Activated naive CD4-positive, alpha-beta T cell treated with Interleukin-2 at 50 U/mL for 16 hours (primary cell): ENCODE measurements at regions not wholly inside any gene's neighbourhood (a gene's known extent, or its start where the extent isn't known, plus 50 kb on each side); places are given as distances from the start of the nearest gene placed in this dataset.

Experiments used
- DNase-seq: peaks from one replicate; pipeline ENCODE4 v3.0.0-alpha.2; 2020

DNA sequence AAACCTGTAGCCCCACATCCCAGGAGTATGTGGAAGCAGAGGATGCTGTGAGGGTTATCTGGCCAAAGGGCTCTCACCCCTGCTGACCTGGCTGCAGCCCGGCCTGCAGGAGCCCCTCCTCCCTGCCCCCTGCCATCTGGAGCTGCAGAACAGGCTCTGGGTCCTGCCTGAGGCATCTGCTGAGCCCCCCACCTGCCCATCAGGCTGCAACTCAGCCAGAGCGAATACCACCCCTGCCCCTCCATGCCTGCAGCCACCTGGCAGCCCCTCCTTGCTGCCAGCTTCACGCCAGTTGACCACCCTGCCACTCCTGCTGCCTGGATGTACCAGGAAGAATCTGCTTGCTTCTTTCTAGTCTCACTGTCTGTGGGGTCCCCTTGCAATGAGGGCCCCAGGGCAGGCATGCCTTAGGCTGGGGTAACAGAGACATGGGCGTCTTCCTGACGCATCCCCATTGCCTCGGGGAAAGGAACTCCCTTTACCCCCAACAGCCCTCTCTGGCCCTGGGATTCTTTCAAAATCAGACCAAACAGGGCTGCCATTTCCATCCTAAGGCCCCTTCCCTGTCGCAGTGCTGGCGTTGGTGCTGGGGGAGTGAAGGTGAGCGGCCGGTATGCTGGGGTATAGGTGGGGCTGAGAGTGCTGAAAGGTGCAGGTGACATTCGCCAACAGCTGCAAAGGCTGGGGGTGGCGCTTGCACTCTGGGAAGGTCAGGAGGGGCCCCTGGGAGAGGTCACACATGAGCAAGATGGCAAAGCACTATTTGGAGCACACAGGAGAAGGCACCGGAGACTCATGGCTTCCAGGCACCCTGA lies 1334.6 kb downstream of the TBC1D22A start:
- no peak for DNase-seq

DNA sequence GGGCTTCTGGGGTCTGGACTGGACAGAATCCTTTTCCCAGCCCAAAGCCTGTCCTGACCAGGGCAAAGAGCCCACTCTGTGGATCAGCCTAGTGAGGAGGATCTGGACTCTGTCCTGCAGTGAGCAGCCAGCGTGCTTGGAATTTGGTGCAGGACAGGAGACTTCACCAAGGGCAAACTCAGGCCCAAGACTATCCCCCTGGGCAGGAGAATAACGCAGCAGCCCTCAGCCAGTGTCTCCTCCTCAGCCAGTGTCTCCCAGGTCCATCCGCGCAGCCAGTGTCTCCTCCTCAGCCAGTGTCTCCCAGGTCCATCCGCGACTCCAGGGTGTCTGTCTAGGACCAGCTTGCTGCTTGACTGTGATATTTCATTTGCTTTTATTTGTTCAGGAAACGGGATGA lies 1334.0 kb downstream of the TBC1D22A start:
- no peak for DNase-seq

DNA sequence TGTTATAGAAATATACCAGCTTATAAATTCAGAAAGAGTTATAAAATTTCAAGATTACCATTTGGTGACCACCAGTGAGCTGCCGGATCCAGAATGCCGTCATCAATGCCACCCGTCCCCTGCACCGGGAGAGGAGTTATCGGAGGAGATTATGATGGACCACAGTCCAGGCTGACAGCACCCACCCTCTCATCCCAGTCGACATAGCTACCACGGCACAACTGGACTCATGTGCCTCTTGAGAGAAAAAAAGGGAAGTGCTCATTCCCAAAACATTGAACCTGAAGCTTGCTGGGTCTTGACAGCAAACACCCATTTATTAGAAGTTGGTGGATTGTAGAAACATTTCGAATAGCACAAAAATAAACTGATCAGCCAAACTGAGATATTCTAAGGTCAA lies 1331.5 kb downstream of the TBC1D22A start:
- DNase-seq = no peak

DNA sequence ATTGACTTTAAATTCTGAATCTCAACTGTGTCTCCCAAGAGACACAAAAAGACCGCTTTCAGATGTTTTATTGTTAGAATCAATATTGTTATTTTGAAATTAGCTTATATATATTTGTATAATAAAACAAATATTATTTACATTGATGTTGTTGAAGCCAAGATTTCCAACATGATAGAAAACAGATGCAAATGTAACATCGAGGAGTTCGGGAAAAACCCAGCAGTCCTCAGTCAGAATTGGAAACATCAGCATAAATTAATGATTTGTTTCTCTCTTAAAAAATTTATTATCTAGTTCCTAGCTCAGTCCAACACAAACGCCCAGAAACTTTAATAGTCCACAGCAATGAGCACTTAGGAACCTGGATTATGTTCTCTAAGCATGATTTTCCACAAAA lies 1330.4 kb downstream of the TBC1D22A start:
- DNase-seq = no peak

DNA sequence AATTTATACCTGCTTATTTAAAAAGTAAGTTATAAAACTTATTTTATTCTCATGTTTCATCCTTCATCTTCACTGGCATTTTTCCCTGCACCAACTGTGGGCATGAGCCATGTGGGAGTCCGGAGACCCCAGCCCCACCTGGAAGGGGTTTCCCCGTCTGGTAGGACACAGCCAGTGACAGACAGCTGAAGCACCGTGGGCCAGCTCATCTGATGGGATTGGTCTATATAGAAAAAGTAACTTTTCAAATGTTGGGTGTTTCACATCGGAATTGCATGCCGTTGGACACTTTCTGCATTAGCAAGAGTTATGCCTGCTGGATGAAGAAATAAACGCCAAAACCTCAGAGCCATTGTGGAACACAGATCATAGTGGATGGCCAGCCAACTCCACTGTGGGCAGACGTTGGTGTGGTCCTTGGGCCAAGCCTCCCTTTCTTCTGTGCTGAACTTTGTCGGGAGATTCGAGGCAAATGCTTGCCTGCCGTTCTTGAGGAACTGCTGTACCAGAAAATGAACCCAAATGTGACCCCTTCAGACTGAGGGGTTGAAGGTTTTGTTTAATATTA lies 1329.3 kb downstream of the TBC1D22A start:
- DNase-seq = no peak

DNA sequence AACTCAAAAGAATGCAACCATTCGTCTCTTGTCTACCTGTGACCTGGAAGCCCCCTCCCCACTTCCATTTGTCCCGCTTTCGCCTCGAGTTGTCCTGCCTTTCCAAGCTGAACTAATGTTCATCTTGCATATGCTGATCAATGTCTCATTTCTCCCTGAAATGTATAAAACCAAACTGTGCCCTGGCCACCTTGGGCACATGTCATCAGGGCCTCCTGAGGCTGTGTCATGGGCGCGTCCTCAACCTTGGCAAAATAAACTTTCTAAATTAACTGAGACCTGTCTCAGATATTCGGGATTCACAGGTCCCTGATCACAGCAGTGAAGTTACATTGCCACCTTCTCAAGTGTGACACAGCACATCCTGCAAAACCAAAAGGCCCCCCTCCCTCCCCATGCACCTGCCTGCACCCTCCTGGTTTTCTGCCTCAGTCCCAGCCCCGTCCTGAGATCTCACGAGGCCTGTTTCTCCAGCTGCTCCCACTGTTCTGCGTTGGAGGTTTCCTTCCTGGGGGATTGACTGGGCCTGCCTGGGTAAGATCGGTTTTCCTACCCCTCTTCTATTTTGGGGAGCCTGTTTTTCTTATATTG lies 1328.7 kb downstream of the TBC1D22A start:
- no peak for DNase-seq

GRCh38 chr22:48090332-48090672 lies 1327.9 kb downstream of the TBC1D22A start:
- no peak for DNase-seq

GRCh38 chr22:48089601-48090331 lies 1327.3 kb downstream of the TBC1D22A start:
- DNase-seq = no peak

GRCh38 chr22:48088926-48089536 lies 1326.6 kb downstream of the TBC1D22A start:
- DNase-seq = no peak

GRCh38 chr22:48088251-48088650 lies 1325.8 kb downstream of the TBC1D22A start:
- no peak for DNase-seq

- no peak for DNase-seq
Measured at GRCh38 chr22:48085901-48086645, 1323.6 kb downstream of the TBC1D22A start.

DNA sequence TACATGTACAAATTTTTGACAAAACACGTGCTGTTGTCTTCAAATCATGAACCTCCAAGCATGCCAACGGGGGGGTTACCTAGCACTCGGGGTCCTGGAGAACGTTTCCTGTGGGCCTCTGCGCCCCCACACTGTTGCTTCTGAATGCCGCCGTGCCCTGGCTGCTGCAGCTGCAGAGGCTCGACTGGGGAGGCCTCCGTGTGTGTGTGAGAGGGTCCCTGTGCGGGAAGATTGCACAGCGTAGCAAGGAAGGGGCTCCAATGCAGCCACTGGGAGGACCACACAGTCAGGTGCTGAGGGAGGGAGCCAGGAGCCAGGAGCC lies 1322.2 kb downstream of the TBC1D22A start:
- no peak for DNase-seq

DNA sequence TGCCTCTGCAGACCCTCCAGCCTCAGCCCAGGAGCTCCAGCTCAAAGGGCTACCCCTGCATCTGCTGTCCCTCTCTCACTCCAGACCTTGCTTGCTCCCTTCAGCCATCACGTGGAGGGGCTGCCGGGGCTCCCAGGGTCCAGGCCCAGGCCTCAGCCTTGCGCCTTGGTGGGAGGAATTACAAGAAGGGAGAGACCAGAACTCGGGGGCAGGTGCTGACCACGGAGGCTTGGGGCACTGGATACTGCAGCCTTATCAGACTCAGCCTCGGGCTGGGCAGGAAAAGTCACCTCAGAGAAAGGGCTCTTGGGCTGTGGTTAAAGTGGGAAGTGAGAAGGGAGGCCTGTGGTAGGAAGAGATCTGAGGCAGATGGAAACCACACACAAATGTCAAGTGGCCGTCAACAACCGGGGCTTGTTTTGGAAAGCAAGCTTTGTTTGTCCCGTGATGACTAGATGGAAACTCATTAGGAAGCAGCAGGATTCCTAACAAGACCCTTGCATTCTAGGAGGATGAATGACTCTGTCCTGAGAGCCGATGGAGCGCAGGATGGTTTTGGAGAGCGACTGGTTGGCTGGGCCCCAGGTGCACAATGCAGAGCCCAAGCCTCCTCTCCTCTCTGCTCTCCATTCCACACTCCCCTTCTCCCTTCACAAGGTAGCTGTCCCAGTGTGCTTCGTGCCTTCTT lies 1321.7 kb downstream of the TBC1D22A start:
- DNase-seq = no peak

GRCh38 chr22:48083502-48083901 lies 1321.1 kb downstream of the TBC1D22A start:
- DNase-seq = no peak

- DNase-seq = no peak
Measured at GRCh38 chr22:48082284-48082683, 1319.8 kb downstream of the TBC1D22A start.

- DNase-seq = no peak
Measured at GRCh38 chr22:48081281-48081680, 1318.8 kb downstream of the TBC1D22A start.

DNA sequence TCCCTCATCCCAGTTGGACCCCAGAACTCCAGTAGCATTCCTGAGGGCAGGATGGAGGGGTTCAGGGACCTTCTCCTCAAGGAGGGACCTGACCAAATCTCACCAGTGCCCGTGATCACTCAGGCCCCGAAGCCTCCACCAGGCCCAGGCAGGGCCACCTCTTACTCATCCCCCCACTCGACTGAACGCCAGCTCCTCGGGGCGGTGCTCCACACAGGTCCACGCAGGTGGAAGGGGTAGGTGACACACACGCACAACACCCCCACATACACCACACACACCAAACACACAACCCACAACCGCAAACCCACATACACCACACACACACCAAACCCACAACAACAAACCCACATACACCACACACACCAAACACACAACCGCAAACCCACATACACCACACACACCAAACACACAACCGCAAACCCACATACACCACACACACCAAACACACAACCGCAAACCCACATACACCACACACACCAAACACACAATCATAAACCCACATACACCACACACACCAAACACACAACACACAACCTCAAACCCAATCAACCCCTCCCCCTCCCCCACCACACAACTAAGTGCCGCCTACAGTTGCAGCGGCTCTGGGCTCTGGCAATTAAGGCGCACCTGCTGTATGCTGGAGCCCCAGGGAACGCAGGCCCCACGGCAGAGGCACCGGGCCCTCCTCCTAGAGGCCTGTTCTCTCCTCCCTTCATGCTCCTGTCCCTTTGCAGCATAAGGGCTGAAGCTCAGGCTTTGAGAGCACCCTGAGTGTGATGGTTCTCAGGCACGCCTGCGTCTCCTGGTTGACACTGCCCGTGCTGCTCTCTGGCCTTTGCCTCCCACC lies 1318.1 kb downstream of the TBC1D22A start:
- no peak for DNase-seq

DNA sequence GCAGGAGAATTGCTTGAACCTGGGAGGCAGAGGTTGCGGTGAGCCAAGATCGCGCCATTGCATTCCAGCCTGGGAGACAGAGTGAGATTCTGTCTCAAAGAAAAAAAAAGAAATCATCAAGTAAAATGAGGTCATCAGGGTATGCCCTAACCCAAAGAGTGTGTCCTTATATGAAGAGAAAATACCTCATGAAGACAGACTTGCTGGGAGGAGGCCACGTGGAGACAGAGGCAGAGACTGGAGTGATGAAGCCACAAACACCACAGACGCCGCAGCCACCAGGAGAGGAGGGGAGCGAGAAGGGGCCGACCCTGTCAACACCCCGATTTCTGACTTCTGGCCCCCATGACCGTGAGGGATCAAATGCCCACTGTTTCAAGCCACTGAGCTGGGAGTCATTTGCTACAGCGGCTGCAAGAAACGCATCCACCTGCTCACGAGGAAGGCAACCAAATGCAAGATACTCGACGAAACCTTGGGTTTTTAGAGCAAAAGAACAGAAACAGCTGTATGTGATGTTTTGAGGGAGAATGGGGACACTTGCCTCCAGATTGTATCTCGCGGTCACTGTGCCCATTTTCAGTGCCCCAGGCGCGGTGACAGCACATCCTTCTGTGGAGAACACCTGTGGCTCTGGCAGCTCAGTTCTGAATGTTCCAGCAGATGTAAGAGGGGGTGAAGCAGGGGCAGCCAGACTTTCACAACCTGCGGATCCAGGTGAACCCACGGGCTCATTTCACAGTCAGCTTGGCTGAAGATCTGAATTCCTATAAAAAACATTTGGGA lies 1317.2 kb downstream of the TBC1D22A start:
- DNase-seq = no peak

- DNase-seq = no peak
Measured at GRCh38 chr22:48078825-48079224, 1316.4 kb downstream of the TBC1D22A start.

- DNase-seq = no peak
Measured at GRCh38 chr22:48077699-48078098, 1315.2 kb downstream of the TBC1D22A start.
